GM19324 (cell line): ENCODE measurements at regions not wholly inside any gene's neighbourhood (a gene's known extent, or its start where the extent isn't known, plus 50 kb on each side); places are given as distances from the start of the nearest gene placed in this dataset.

Experiments used
- ATAC-seq: cut with Tn5 transposase; IDR thresholded peaks from one replicate; pipeline ENCODE4 v1.9.1; 2021; ENCODE audit warnings: mild to moderate bottlenecking, moderate library complexity; ENCODE audit not compliant: unreplicated experiment, low FRiP score

DNA sequence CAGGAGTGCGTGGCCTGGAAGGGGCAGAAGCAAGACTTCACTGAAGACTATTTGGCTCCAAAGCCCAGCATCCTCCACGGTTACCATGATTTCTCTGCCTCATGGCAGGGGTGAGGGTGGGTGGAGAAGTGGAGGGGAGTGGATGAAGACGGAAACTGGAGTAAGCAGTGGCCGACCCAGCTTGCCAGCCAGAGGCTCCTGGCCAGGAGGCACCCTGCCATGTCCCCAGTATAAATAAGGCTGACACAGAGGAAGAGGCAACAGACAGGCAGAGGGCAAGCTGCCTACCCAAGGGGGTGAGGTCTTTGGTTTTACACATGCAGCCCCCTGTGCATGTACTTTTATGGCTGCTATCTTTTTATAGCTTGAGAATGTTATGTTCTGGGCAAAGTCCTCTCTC lies 102.6 kb upstream of the TBX20 start:
- ATAC-seq: no peak

DNA sequence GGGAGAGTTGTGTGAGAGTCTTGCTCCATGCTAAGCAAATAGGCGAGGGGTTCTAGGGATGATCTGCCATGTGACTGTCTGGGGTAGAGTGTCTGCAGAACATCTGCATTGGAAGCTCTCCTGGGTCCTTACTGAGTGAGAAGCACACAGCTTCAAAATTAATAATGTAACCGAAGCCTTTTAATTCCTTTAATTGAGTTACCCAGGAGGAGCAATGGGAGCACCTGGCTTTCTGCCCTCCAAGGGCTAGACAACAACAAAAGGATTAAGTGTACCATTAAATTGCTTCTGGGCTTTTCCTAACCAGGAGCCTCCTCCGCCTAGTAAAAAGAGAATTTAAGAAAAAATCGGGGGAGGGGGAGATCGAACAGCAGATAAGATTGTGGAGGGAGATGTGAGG lies 102.0 kb upstream of the TBX20 start:
- no peak for ATAC-seq

DNA sequence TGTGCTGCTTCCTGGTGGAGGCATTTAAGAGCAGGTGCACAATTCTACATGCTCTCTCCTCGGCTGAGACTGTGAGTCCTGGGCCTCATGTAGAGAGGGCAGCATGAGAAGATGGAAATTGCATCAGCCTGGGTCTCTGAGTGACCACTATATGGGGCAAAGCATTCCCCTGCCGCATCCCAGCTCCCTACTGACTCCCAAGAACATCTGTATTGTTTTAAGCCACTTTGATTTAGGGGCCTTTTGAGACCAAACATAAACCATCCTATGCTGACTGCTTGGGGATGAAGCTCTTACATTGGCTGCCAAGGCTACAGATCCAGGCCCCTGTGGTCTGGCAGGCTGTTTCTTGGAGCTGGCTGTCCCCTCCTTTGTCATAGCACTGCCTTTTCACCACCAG lies 101.3 kb upstream of the TBX20 start:
- no peak for ATAC-seq

DNA sequence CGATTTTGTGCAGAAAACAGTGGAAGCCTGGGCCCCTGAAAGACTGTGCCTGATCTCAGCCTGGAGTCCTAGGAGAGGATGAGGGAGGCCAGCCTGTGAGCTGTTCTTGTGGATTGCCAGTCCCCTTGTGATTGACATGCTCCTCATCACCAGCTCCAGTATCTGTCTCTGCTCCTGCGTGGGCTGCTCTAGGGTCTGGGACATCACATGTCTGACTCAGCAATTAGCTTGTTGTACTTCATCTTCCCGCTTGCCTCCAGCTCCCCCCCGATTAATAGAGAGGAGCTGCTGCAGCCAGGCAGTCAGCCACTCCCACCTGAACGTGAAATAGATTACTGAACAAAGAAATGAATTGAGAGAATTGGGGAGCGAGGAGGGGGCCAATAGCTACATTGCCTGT lies 99.6 kb upstream of the TBX20 start:
- no peak for ATAC-seq

DNA sequence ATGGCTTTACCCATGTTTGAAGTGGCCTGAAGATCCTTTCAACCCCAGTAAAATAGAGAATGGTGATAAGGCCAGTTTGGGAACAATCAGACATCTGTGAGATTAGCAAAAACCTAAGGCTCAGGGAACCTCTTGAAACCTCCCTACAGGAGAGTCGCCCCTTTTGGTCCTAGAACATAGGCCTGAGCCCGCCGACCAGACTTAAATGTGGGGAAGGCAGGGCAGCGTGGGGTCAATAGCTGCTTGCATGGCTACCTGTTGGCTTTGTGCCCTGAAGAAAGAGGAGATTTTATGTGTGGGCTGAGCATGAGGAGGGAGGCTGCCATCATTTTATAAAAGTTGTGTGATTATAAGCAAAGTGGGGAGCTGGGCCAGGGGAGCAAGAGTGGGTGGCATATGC lies 97.6 kb upstream of the TBX20 start:
- no peak for ATAC-seq

DNA sequence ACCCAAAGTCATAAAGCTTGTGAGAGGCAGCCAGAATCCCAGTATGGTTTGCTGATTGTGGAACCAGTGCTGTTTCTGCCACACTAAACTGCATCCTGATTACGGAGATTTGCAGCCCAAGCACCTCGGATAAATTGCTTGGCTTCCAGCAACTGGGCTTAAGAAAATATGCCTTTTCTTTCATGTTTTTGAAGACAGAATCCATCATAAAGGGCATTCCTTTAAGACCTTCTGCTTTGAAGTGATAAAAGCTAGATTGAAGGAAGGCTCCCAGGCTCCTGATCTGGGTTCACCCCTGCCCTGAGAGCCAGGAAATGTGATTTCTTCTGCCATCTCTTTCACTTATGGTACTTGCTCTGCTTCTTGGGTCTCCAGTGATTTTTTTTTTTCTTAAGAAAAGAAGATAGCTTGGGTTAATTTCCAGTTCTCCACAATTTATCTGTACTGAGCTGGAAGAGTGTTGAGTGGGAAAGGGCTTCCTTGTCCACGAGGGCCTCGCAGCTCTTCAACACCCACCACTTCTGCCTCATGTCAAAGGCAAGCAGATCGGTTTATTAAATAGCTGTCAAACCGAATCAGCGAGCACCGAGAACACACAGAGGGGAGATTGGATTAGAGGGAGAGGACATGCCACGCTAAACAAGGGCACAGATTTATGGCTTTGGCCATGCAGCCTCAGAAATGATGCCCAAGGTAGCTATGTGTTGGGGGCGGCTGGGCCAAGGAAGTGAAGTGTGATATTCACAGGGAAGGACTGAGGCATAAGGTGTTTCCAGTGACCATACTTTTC lies 94.9 kb upstream of the TBX20 start:
- no peak for ATAC-seq

DNA sequence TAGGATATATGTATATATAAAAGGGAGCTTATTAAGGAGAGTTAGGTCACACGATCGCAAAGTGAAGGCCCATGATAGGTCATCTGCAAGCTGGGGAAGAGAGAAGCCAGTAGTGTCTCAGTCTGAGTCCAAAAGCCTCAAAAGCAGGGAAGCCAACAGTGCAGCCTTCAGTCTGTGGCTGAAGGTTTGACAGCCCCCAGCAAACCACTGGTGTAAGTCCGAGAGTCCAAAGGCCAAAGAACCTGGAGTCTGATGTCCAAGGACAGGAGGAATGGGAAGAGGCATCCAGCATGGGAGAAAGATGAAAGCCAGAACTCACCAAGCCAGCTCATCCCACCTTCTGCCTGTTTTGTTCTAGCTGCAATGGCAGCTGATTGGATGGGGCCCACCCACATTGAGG lies 88.9 kb upstream of the TBX20 start:
- ATAC-seq: no peak

DNA sequence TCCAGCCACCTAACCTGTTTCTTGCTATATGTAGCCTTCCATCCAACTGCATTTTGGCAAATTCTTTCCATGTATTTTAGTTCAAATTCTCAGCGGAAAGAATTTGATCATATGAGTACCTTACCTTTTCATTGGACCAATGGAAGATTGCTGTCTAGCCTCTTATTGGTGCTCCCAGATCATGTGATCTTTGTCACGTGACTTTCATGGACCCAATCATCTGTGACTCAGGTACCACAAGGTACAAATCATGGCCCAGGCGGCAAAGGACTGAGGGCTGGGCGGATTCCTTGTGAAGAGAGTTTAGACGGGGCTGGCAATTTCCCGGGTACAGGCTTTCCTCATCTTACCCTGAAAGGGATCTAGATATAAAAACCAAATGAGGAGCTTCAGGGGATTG lies 85.9 kb upstream of the TBX20 start:
- no peak for ATAC-seq

DNA sequence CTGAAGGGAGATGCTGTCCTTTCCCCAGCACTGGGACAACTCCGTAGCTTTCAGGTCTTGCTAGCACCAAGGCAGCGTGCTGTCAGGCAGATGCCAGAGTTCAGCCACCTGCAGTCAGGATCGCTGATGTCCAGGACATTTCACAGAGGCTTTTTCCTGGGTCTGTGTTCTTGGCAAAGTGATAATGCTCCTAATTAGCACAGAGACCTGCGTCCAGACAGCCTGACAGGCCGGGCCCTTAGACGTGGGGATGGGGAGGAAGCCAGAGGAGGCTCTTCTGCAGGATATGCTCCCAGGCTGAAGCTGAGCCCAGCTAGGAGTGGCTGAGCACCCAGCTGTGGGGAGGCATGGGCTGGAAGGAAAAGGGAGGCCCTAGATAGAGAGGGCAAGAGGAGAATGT lies 82.5 kb upstream of the TBX20 start:
- no peak for ATAC-seq

DNA sequence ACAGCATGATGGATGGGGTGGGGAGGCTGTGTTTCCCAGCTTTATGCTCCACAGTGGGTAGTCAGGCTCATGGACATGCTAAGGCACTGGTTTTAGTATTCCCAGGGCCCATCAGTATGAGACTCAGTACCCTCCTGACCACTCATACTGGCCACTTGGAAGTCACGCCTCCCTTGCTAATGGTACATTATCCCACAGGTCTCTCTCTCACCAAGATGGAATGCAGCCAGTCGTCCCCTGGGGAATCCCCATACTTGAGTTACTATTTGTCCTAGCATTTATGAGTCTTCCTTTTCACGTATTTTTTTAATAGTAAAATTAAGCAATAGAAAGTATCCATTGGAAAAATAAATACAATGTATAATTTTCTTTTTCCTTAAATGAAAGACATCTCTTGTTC lies 80.6 kb upstream of the TBX20 start:
- ATAC-seq: no peak

DNA sequence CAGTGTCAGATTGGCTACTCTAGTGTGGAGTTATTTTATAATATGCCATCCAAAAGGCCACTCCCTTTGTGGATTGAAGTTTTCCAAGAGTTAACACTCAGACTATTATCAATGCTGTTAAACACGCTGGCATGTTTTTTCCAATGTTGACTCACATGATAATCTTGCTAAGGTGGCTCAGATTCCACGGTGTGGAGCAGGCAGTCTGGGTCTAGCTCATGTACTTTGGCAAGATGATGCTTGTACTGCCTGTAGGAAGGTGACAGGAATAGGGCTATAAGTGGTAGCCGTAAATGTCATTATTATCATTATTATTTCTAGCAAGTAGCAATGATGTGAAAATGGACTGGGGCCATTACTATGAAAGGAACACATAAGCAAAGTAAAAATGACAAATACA lies 79.4 kb upstream of the TBX20 start:
- ATAC-seq: no peak

DNA sequence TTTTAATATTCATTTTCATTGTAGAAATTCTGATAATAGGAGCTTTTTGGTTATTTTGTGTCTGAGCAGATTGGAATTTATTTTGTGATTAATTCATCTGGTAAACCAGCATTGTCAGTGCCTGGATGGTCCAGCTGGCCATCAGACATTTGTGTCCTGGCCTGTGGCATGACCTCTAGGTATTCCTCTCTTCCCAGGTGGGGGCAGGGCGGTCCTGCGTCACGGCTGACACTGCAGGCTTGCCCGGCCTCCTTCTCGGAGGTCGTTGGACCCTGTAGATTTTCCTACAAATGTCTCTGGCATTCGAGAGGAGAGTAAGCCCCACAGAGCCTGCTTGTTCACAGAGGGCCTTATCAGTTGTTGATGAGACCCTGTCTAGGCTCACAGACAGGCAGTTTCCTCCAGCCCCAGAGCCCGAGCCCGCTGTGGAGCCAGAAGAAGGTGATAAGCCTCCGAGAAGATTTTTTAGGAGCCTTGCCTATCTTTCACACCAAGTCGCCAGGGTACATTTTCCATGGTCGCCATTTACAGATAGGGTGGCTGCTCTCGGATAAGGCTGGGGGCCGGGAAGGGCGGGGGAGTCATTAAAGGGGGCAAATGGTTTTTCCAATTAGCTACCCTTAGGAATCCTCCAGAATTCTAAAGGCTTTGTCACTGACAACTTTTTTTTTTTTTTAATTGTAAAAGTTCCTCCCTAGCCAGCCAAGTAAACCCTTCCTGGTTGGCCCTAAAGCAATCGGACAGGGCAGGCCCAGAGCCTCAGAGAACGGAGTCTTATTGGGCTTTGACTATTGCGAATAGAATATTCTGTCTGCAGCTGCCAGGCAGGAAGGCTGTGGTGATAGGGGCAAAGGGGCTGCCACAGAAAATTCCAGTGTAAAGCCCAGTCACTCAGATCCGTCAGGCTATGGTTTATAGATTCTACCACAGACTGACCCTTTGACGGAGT lies 78.1 kb upstream of the TBX20 start:
- ATAC-seq: no peak

DNA sequence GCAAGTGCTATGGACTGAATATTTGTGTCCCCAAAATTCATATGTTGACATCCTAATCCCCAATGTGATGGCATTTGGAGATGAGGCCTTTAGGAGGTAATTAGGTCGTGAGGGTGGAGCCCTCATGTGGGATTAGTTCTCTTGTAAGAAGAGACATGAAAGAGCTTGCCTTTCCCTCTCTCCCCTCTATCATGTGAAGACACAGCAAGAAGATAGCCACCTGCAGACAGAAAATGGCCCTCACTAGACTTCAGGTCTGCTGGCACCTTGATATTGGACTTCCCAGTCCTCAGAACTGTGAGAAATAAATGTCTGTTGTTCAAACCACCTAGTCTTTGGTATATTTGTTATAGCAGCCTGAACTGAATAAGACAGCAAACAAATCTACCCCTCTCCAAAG lies 75.1 kb upstream of the TBX20 start:
- no peak for ATAC-seq

DNA sequence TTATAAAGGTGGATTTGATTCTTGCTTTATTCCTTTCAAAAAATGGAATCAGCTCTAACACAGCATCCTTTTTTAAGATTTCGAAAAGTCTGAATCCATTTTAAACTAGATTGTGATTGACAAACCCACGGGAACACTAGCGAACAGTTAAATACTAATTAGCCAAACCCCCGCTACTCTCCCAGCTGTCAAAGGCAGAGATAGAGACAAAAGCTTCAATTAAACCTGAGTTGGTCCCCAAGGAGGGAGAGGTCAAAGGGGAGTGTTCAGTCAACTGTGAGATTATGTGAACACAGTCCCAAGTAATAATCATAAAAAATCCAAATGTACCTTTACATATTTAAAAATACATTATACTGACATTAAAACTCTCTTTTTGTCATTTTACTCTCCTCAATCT lies 65.7 kb upstream of the TBX20 start:
- no peak for ATAC-seq

DNA sequence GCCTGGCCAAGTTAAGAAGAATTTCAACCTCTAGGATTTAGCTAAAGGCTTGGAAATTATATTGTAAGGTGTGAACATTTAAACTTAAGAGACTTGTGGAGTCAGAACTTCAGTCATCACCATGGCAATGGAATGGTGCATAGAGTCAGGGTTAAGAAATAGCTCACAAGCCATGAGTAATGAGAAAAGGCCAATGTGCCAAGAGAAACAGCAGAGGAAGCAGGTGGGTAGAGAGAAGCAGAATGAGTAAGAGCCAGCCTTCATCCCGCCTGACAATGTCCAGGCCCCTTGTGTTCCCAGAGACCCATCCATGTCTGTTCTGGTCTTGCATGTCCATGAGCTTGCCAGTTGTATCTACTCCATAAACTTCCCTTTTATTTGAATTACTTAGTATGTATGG lies 62.6 kb upstream of the TBX20 start:
- ATAC-seq: no peak

DNA sequence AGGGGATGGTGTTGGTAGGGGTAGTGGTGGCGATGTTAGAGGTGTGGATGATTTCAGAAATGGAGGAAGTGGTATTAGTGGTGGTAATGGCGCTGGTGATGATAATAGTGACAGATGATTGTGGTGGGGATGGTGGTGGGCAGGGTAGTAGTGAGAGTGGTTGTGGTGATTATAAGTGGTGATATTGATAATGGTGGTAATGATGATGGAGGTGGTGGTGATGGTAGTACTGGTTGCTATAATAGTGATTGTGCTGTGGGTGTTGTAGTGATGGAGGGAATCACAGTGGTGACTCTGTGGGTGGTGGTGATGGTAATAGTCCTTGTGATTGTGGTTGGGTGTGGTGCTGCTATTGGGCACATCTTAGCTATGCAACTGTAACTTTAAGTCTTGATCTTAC lies 61.6 kb upstream of the TBX20 start:
- no peak for ATAC-seq

DNA sequence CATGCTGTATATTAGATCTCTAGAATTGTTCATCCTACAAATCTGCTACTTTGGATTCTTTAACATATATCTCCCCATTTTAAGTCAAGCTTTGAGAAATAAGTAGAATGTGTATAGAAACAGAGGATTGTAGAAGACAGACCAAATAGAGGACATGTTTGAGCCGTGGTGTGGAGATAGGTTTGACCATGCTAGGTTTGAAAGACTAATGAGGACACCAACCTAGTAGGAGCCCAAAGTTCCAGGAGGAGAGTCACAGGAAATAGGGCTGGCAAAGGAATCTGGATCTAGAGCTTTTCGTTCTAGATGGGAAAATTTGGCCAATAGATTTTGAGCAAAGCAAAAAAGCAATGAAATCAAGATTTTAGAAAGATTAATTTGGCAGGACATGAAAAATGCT lies 60.5 kb upstream of the TBX20 start:
- no peak for ATAC-seq

DNA sequence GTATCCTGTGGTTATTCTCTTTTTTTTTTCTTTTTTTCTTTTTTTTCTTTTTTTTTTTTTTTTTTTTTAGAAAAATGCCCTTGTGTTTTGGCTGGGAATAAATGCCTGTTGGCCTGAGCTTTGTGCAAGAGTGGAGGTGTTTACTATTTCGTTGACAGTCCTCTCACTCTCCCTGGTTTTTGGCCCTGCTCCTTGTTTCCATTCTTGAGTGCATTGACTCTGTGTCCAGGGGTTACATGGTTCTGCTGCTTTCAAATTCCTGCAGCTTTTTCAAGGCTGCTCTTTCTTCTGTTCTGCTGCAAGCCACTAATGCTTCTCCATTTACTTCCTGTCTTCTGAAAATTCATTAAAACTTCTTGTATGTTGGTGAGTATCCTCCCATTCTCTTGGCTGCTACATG lies 59.7 kb upstream of the TBX20 start:
- ATAC-seq: no peak
